ENCODE measurements at regions not wholly inside any gene's neighbourhood (a gene's known extent, or its start where the extent isn't known, plus 50 kb on each side); places are given as distances from the start of the nearest gene placed in this dataset.

DNA sequence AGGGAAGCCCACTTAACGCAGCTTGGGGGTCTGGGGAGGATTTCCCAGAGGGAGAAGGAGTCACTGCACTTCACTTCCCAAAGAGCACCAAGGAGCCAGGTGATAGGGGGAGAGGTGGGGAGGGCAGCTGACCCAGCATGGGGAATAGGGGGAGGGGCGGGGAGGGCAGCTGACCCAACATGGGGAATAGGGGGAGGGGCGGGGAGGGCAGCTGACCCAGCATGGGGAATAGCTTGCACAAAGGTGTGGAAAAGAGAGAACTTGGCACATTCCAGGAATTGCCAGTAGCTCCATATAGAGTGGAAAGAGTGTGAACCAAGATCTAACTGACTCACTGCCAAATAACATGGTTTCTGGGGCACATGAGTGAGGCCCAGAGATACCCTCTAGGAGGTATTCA is 110.3 kb downstream of the CCT6B start (continued):
- TF ChIP-seq RAD21 (IDR thresholded peaks at IDR 0.05) (no peak), JUND (IDR thresholded peaks at IDR 0.05) (no peak), HNF4A (conservative IDR thresholded peaks at IDR 0.05) (no peak), FOXA1 (IDR thresholded peaks at IDR 0.05) (no peak), TAF1 (conservative IDR thresholded peaks at IDR 0.05) (no peak), NR2F2 (IDR thresholded peaks at IDR 0.05) (no peak), FOXA2 (IDR thresholded peaks at IDR 0.05) (no peak), YY1 (IDR thresholded peaks at IDR 0.05) (no peak)
- TF ChIP-seq, protein P1, sequence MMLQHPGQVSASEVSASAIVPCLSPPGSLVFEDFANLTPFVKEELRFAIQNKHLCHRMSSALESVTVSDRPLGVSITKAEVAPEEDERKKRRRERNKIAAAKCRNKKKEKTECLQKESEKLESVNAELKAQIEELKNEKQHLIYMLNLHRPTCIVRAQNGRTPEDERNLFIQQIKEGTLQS (IDR thresholded peaks at IDR 0.05) = no peak

DNA sequence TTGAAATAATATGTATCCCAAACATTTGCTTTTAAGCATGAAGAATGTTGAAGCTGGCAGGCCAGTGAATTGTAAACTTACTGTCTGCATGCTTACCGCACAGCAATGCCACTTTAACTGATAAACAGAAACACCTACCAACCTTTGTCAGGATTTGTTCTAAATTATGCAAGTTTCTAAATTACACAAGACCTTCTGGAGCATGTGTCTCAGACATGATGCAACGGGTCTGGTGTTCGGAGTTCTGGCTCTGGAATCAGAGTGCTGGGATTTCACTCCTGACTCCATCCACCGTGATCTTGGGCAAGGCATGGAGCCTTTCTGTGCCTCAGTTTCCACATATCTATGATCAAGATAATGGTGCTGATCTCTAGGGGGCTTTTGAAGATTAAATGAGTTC is 111.2 kb downstream of the CCT6B start:
- no peaks in the 10 kb centered on the region for H3K27me3 ChIP-seq (ENCODE audit: control insufficient read depth in 4 of 4, insufficient read depth in 4 of 4, low read length in 3 of 4)
- H3K4me3 ChIP-seq (ENCODE audit: low read depth in 1 of 3, low read length in 3 of 3) = no peak overlapping the region
- no peaks in the 10 kb centered on the region for H3K9me3 ChIP-seq (ENCODE audit: control insufficient read depth in 4 of 4, low read length in 3 of 4)
- TF ChIP-seq TAF1 (conservative IDR thresholded peaks at IDR 0.05) (no peak), JUND (IDR thresholded peaks at IDR 0.05) (peak in 1 of 2 donors; percentile 28), HNF4A (conservative IDR thresholded peaks at IDR 0.05) (peak; percentile 30 to 62), SP1 (IDR thresholded peaks at IDR 0.05) (no peak), RXRA (IDR thresholded peaks at IDR 0.05) (peak in 1 of 2 donors; percentile 63), YY1 (IDR thresholded peaks at IDR 0.05) (no peak), RAD21 (IDR thresholded peaks at IDR 0.05) (peak; percentile 21 to 22), FOXA1 (IDR thresholded peaks at IDR 0.05) (no peak)
- TF ChIP-seq, protein P1 (IDR thresholded peaks at IDR 0.05) = peak; percentile 81
- TF ChIP-seq, protein P2, sequence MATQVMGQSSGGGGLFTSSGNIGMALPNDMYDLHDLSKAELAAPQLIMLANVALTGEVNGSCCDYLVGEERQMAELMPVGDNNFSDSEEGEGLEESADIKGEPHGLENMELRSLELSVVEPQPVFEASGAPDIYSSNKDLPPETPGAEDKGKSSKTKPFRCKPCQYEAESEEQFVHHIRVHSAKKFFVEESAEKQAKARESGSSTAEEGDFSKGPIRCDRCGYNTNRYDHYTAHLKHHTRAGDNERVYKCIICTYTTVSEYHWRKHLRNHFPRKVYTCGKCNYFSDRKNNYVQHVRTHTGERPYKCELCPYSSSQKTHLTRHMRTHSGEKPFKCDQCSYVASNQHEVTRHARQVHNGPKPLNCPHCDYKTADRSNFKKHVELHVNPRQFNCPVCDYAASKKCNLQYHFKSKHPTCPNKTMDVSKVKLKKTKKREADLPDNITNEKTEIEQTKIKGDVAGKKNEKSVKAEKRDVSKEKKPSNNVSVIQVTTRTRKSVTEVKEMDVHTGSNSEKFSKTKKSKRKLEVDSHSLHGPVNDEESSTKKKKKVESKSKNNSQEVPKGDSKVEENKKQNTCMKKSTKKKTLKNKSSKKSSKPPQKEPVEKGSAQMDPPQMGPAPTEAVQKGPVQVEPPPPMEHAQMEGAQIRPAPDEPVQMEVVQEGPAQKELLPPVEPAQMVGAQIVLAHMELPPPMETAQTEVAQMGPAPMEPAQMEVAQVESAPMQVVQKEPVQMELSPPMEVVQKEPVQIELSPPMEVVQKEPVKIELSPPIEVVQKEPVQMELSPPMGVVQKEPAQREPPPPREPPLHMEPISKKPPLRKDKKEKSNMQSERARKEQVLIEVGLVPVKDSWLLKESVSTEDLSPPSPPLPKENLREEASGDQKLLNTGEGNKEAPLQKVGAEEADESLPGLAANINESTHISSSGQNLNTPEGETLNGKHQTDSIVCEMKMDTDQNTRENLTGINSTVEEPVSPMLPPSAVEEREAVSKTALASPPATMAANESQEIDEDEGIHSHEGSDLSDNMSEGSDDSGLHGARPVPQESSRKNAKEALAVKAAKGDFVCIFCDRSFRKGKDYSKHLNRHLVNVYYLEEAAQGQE (IDR thresholded peaks at IDR 0.05) = no peak
- TF ChIP-seq, protein P3, sequence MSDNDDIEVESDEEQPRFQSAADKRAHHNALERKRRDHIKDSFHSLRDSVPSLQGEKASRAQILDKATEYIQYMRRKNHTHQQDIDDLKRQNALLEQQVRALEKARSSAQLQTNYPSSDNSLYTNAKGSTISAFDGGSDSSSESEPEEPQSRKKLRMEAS (IDR thresholded peaks at IDR 0.05) = peak; percentile 61
- TF ChIP-seq, protein P4, sequence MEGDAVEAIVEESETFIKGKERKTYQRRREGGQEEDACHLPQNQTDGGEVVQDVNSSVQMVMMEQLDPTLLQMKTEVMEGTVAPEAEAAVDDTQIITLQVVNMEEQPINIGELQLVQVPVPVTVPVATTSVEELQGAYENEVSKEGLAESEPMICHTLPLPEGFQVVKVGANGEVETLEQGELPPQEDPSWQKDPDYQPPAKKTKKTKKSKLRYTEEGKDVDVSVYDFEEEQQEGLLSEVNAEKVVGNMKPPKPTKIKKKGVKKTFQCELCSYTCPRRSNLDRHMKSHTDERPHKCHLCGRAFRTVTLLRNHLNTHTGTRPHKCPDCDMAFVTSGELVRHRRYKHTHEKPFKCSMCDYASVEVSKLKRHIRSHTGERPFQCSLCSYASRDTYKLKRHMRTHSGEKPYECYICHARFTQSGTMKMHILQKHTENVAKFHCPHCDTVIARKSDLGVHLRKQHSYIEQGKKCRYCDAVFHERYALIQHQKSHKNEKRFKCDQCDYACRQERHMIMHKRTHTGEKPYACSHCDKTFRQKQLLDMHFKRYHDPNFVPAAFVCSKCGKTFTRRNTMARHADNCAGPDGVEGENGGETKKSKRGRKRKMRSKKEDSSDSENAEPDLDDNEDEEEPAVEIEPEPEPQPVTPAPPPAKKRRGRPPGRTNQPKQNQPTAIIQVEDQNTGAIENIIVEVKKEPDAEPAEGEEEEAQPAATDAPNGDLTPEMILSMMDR (IDR thresholded peaks at IDR 0.05; ENCODE audit: low read depth, low read length, missing input control) = no peak
- peak overlapping the region in 1 of 2 donors; percentile 7 for H3K27ac ChIP-seq (ENCODE audit: low read depth in 1 of 2, low read length in 2 of 2)
- DNase-seq (ENCODE audit: low spot score) = no peak
- H3K36me3 ChIP-seq (ENCODE audit: control insufficient read depth in 4 of 4, insufficient read depth in 3 of 4, low read depth in 1 of 4, low read length in 3 of 4) = no peaks in the 10 kb centered on the region
- H3K4me1 ChIP-seq (ENCODE audit: control insufficient read depth in 4 of 4, insufficient read depth in 4 of 4, low read length in 3 of 4) = peaks cover 0 to 11% (median 8%) of the 10 kb centered on the region in 4 donors
- no peak overlapping the region for H3K9ac ChIP-seq (ENCODE audit: low read depth in 1 of 2, low read length in 2 of 2)
- 33% methylated on average over 4 of the region's 4 CpGs for WGBS

DNA sequence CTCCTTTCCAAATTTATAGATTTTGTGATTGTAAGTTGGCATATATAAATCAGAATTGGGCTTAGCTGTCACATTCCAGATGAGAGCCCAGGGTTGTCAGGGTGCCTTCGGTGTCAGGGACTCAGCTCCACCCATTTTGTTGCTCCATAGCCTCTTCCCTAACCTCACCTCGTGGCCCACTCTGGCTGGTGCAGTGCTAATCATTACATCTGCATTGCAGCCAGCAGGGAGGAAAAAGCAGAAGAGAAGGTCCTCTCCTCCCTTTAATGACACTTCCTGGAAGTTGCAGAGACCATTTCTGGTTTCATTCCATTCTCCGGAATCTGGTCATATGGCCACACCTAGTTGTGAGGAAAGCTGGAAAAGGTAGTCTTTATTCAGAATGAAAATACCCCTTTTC is 113.3 kb downstream of the CCT6B start:
- peaks cover 0 to 4% (median 0%) of the 10 kb centered on the region in 4 donors for H3K9me3 ChIP-seq (ENCODE audit: control insufficient read depth in 4 of 4, low read length in 3 of 4)
- 50% methylated on average over 3 of the region's 3 CpGs for WGBS
- H3K27ac ChIP-seq (ENCODE audit: low read depth in 1 of 2, low read length in 2 of 2) = no peak overlapping the region
- no peak for TF ChIP-seq SP1 (IDR thresholded peaks at IDR 0.05)
- no peaks in the 10 kb centered on the region for H3K27me3 ChIP-seq (ENCODE audit: control insufficient read depth in 4 of 4, insufficient read depth in 4 of 4, low read length in 3 of 4)
- peaks cover 0 to 11% (median 8%) of the 10 kb centered on the region in 4 donors for H3K4me1 ChIP-seq (ENCODE audit: control insufficient read depth in 4 of 4, insufficient read depth in 4 of 4, low read length in 3 of 4)
- DNase-seq (ENCODE audit: low spot score) = no peak
- H3K36me3 ChIP-seq (ENCODE audit: control insufficient read depth in 4 of 4, insufficient read depth in 3 of 4, low read depth in 1 of 4, low read length in 3 of 4) = no peaks in the 10 kb centered on the region
- no peak overlapping the region for H3K4me3 ChIP-seq (ENCODE audit: low read depth in 1 of 3, low read length in 3 of 3)
- H3K9ac ChIP-seq (ENCODE audit: low read depth in 1 of 2, low read length in 2 of 2) = no peak overlapping the region
